B cell (primary cell): ENCODE measurements at regions not wholly inside any gene's neighbourhood (a gene's known extent, or its start where the extent isn't known, plus 50 kb on each side); places are given as distances from the start of the nearest gene placed in this dataset.

Experiments used
- ATAC-seq: fragments of 200-7000 bp; cut with Tn5 transposase; one replicate; pipeline ENCODE4 v1.10.0; 2021; ENCODE audit warnings: low read depth, mild to moderate bottlenecking, moderate number of reproducible peaks, moderate library complexity
- CTCF ChIA-PET: fragments of 350-600 bp; sonication (Branson Sonifier 250); formaldehyde crosslinking; loops from one replicate; lab custom pipeline; 2021; ENCODE audit warnings: antibody characterized with exemption, inconsistent platforms; lab: Charles Lee
- POLR2A ChIA-PET: fragments of 350-600 bp; sonication (Branson Sonifier 250); formaldehyde crosslinking; loops from one replicate; lab custom pipeline; 2021; ENCODE audit warnings: antibody characterized with exemption; lab: Charles Lee
- DNase-seq: peaks from one replicate; pipeline ENCODE4 v3.0.0; 2013
- H2AFZ ChIP-seq: 2 replicates; pipeline ENCODE4 v1.6.1; 2012; ENCODE audit warnings: mild to moderate bottlenecking, low read depth, low read length; ENCODE audit not compliant: insufficient read depth, poor library complexity, severe bottlenecking
- H3K27ac ChIP-seq, 2 donors: 1 replicate in 1 of 2; 2 replicates in 1 of 2; pipeline ENCODE4 v1.5.1; 2012 to 2013; ENCODE audit warnings: low read length in 2 of 2, mild to moderate bottlenecking in 2 of 2, moderate library complexity in 1 of 2
- H3K27me3 ChIP-seq, 4 experiments: fragments of 200-600 bp in 1 of 4; sonication (generic) in 1 of 4; replicated peaks in 1 of 4; 1 replicate in 2 of 4; 2 replicates in 2 of 4; pipeline versions ENCODE4 v1.6.1 to v1.7.0; 2013 to 2016; ENCODE audit warnings: low read length in 3 of 4, mild to moderate bottlenecking in 2 of 4, mixed read lengths in 1 of 4, moderate library complexity in 1 of 4; ENCODE audit not compliant: insufficient read depth in 4 of 4, control insufficient read depth in 3 of 4; ENCODE audit errors: control extremely low read depth in 1 of 4
- H3K36me3 ChIP-seq, 2 experiments: replicated peaks in 1 of 2; 1 replicate in 1 of 2; 2 replicates in 1 of 2; pipeline versions ENCODE4 v1.6.1 to v1.7.1; 2013; ENCODE audit warnings: low read length in 1 of 2; ENCODE audit not compliant: insufficient read depth in 2 of 2, control insufficient read depth in 1 of 2; ENCODE audit errors: control extremely low read depth in 1 of 2, extremely low read depth in 1 of 2
- H3K4me1 ChIP-seq, 2 donors: fragments of 200-600 bp in 1 of 2; sonication (generic) in 1 of 2; 1 replicate in 1 of 2; 2 replicates in 1 of 2; pipeline versions ENCODE4 v1.5.1 to v1.6.1; 2013 to 2017; ENCODE audit warnings: low read length in 2 of 2; ENCODE audit not compliant: control insufficient read depth in 2 of 2, insufficient read depth in 2 of 2
- H3K4me2 ChIP-seq: replicated peaks from 2 replicates; pipeline ENCODE3; 2012; ENCODE audit warnings: mild to moderate bottlenecking, low read depth, low read length; ENCODE audit not compliant: poor library complexity, severe bottlenecking
- H3K4me3 ChIP-seq, 5 experiments: fragments of 200-600 bp in 1 of 5; sonication (generic) in 1 of 5; 1 replicate in 3 of 5; 2 replicates in 2 of 5; pipeline versions ENCODE4 v1.5.1 to v1.7.0; 2011 to 2016; ENCODE audit warnings: low read length in 4 of 5, mild to moderate bottlenecking in 4 of 5, low read depth in 2 of 5, control low read depth in 1 of 5, moderate library complexity in 1 of 5; ENCODE audit not compliant: insufficient read depth in 1 of 5; ENCODE audit errors: control extremely low read depth in 1 of 5, extremely low read depth in 1 of 5
- H3K79me2 ChIP-seq: fragments of 200-600 bp; sonication (generic); one replicate; pipeline ENCODE4 v1.6.0; 2016; ENCODE audit warnings: low read length; ENCODE audit not compliant: control insufficient read depth, insufficient read depth
- H3K9ac ChIP-seq: fragments of 200-600 bp; sonication (generic); 2 replicates; pipeline ENCODE4 v1.6.1; 2017; ENCODE audit warnings: mild to moderate bottlenecking, low read length, moderate library complexity
- H3K9me3 ChIP-seq, 3 donors: one replicate each; pipeline versions ENCODE4 v1.6.1 to v1.7.1; 2013; ENCODE audit warnings: low read length in 2 of 3; ENCODE audit not compliant: control insufficient read depth in 2 of 3, insufficient read depth in 1 of 3; ENCODE audit errors: control extremely low read depth in 1 of 3
- H4K20me1 ChIP-seq: 2 replicates; pipeline ENCODE4 v1.6.0; 2012; ENCODE audit warnings: mild to moderate bottlenecking, low read length; ENCODE audit not compliant: insufficient read depth, control insufficient read depth, poor library complexity, severe bottlenecking
- H3K27ac Mint-ChIP-seq: one replicate; pipeline ENCODE4 v1.8.0; 2021; ENCODE audit warnings: mixed read lengths
- H3K27me3 Mint-ChIP-seq: one replicate; pipeline ENCODE4 v1.8.0; 2021; ENCODE audit warnings: mixed read lengths
- H3K4me1 Mint-ChIP-seq: one replicate; pipeline ENCODE4 v1.8.0; 2021; ENCODE audit warnings: mixed read lengths
- H3K4me3 Mint-ChIP-seq: one replicate; pipeline ENCODE4 v1.8.0; 2021; ENCODE audit warnings: mixed read lengths
- H3K9me3 Mint-ChIP-seq: one replicate; pipeline ENCODE4 v1.8.0; 2022; ENCODE audit warnings: mixed read lengths; ENCODE audit not compliant: insufficient read depth
- EZH2 ChIP-seq: IDR thresholded peaks from 2 replicates; pipeline ENCODE4 v1.6.1; 2012; ENCODE audit warnings: borderline replicate concordance, low read depth, mild to moderate bottlenecking, moderate library complexity, low read length; ENCODE audit not compliant: insufficient read depth, poor library complexity, severe bottlenecking
- WGBS: methylation state at CpG from one replicate; pipeline ENCODE4 v1.1.5; 2013; ENCODE audit warnings: missing lambda C conversion rate; ENCODE audit not compliant: insufficient coverage; 5-methylcytosine and 5-hydroxymethylcytosine counted together
- intact Hi-C: fragments of 100-400 bp; cut with micrococcal nuclease; formaldehyde crosslinking; loops from one replicate; pipeline ENCODE4 v1.10.0; 2022
- TF ChIP-seq, protein P1 (sequence below): fragments of 200-600 bp; IDR thresholded peaks from one replicate; pipeline ENCODE4 v1.8.0; 2022; ENCODE audit warnings: antibody characterized with exemption, mild to moderate bottlenecking

GRCh38 chr18:11553098-11553940 lies 56.1 kb upstream of the SLC35G4 start:
- Mint-ChIP-seq H3K4me3 (no peak overlapping the region), H3K27ac (no peak overlapping the region), H3K9me3 (no peaks in the 10 kb centered on the region), H3K4me1 (peaks cover 4% of the 10 kb centered on the region), H3K27me3 (peaks cover 5% of the 10 kb centered on the region)
- DNase-seq (peak; percentile 56), ATAC-seq (peak; percentile 58)
- H3K36me3 ChIP-seq = no peaks in the 10 kb centered on the region
- POLR2A ChIA-PET = no interaction called here
- H3K4me2 ChIP-seq = no peak overlapping the region
- H4K20me1 ChIP-seq = no peaks in the 10 kb centered on the region
- no peaks in the 10 kb centered on the region for H3K79me2 ChIP-seq
- no peaks in the 10 kb centered on the region for H3K4me1 ChIP-seq
- CTCF ChIA-PET = interaction anchor here (0.6 to 1.8 kb wide), 10 partner anchors 11 to 1584 kb away, joined by 3 to 8 read pairs (median 4); no protein-coding TSS in a partner anchor
- H3K27me3 ChIP-seq = no peaks in the 10 kb centered on the region
- peak overlapping the region; percentile 27 for H2AFZ ChIP-seq
- H3K27ac ChIP-seq = no peak overlapping the region
- intact Hi-C loops = loop anchor here (10.0 kb wide), 1 partner anchor 999 kb away; no protein-coding TSS in a partner anchor
- TF ChIP-seq, protein P1, sequence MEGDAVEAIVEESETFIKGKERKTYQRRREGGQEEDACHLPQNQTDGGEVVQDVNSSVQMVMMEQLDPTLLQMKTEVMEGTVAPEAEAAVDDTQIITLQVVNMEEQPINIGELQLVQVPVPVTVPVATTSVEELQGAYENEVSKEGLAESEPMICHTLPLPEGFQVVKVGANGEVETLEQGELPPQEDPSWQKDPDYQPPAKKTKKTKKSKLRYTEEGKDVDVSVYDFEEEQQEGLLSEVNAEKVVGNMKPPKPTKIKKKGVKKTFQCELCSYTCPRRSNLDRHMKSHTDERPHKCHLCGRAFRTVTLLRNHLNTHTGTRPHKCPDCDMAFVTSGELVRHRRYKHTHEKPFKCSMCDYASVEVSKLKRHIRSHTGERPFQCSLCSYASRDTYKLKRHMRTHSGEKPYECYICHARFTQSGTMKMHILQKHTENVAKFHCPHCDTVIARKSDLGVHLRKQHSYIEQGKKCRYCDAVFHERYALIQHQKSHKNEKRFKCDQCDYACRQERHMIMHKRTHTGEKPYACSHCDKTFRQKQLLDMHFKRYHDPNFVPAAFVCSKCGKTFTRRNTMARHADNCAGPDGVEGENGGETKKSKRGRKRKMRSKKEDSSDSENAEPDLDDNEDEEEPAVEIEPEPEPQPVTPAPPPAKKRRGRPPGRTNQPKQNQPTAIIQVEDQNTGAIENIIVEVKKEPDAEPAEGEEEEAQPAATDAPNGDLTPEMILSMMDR = peak; percentile 95
- no peak for TF ChIP-seq EZH2
- no peak overlapping the region for H3K9ac ChIP-seq
- no peak overlapping the region for H3K4me3 ChIP-seq
- WGBS = 47% methylated on average over 4 of the region's 8 CpGs
- no peaks in the 10 kb centered on the region for H3K9me3 ChIP-seq

GRCh38 chr18:11548916-11549551 lies 60.4 kb upstream of the SLC35G4 start:
- TF ChIP-seq, protein P1 = no peak
- no peak for TF ChIP-seq EZH2
- H3K4me2 ChIP-seq = no peak overlapping the region
- H3K4me3 Mint-ChIP-seq = no peak overlapping the region
- CTCF ChIA-PET = interaction anchor here (0.8 to 1.5 kb wide), 2 partner anchors 8 to 12 kb away, joined by 3 to 4 read pairs; no protein-coding TSS in a partner anchor
- ATAC-seq (no peak), DNase-seq (no peak)
- H3K9me3 Mint-ChIP-seq = peaks cover 3% of the 10 kb centered on the region
- WGBS = 100% methylated on average over 4 of the region's 7 CpGs
- peaks cover 1 to 13% (median 3%) of the 10 kb centered on the region in 3 donors for H3K9me3 ChIP-seq
- H3K4me1 ChIP-seq = no peaks in the 10 kb centered on the region
- no peak overlapping the region for H3K4me3 ChIP-seq
- no peaks in the 10 kb centered on the region for H3K27me3 ChIP-seq
- H2AFZ ChIP-seq = no peak overlapping the region
- peaks cover 4% of the 10 kb centered on the region for H3K4me1 Mint-ChIP-seq
- no peaks in the 10 kb centered on the region for H3K36me3 ChIP-seq
- no peak overlapping the region for H3K27ac Mint-ChIP-seq
- H4K20me1 ChIP-seq = no peaks in the 10 kb centered on the region
- no peaks in the 10 kb centered on the region for H3K79me2 ChIP-seq
- H3K9ac ChIP-seq = no peak overlapping the region
- no peak overlapping the region for H3K27ac ChIP-seq
- peaks cover 5% of the 10 kb centered on the region for H3K27me3 Mint-ChIP-seq
- intact Hi-C loops = no loop called here
- POLR2A ChIA-PET = no interaction called here
